ENCODE measurements at regions not wholly inside any gene's neighbourhood (a gene's known extent, or its start where the extent isn't known, plus 50 kb on each side); places are given as distances from the start of the nearest gene placed in this dataset.

- TF ChIP-seq CTCF (IDR thresholded peaks at IDR 0.05) (no peak), POLR2A (IDR thresholded peaks at IDR 0.05) (no peak), EP300 (IDR thresholded peaks at IDR 0.05) (no peak)
Measured at GRCh38 chr2:37792366-37792765, 120.9 kb upstream of the CDC42EP3 start.

Measured in ovary (tissue), 3 donors.